GM21619 (cell line): ENCODE measurements at regions not wholly inside any gene's neighbourhood (a gene's known extent, or its start where the extent isn't known, plus 50 kb on each side); places are given as distances from the start of the nearest gene placed in this dataset.
"Not testable (repeated sequence)": the region's sequence is repeated elsewhere in the genome, so short reads cannot be mapped to it uniquely, and the experiment has no call there.

Experiments used
- ATAC-seq: cut with Tn5 transposase; IDR thresholded peaks from one replicate; pipeline ENCODE4 v1.9.1; 2021; ENCODE audit not compliant: unreplicated experiment

DNA sequence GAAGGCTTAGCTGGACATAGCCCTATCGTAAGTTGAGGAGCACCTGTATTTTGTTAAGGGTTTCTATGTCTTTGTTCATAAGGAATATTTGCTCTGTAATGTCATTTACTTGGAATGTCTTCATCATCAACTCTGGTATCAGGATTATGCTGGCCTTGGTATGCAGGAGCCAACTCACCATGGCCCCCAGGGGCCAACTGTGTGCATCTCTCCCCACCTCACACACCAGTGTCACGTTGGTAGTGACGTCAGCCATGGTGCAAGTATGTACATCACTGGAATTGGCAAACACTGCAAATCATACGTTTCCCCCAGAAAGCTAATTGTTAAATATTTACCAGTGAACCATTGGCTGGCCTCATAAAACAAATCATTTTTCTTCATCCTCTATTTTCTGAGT lies 70.8 kb downstream of the YTHDF1 start:
- ATAC-seq: no peak

DNA sequence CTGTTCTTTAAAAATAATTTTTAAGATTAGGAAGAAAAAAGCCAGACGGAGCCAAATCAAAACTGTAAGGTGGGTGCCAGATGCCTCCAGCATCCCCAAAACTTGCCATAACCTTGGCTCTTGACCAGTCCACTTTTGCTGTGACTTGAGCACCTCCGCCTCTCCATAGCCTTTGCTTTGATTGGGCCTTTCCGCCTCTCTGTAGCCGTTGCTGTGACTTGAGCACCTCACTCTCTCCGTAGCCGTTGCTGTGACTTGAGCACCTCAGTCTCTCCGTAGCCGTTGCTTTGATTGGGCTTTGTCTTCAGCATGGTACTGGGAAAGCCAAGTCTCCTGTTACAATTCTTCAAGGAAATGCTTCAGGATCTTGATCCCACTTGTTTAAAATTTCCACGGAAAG lies 73.0 kb downstream of the YTHDF1 start:
- ATAC-seq: no peak

- no peak for ATAC-seq
Observed at GRCh38 chr20:63141531-63141930, 74.4 kb downstream of the YTHDF1 start.

- ATAC-seq: no peak
Observed at GRCh38 chr20:63140514-63141433, 75.2 kb downstream of the YTHDF1 start.

- ATAC-seq: no peak
Observed at GRCh38 chr20:63139837-63140236, 76.1 kb downstream of the YTHDF1 start.

- no peak for ATAC-seq
Observed at GRCh38 chr20:63139356-63139755, 76.6 kb downstream of the YTHDF1 start.

DNA sequence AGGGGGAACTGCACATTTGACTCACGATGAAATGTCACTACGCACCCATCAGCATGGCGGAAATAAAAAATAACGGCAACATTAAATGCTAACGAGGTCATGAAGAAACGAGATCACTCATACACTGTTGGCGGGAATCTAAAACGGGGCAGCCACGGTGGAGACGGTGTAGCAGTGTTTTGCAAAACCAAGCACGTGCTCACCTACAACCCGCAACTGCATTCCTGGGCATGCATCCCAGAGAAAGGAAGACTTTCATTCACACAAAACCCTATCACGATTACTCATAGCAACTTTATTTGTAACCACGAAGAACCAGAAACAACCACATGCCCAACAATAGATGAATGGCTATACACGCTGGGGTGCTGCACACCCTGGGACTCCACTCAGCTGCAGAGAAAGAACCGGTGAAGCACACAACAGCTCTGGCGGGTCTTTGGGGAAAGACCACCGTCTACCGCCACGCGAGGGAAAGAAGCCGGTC lies 77.0 kb downstream of the YTHDF1 start:
- no peak for ATAC-seq

GRCh38 chr20:63137851-63138415 lies 78.0 kb downstream of the YTHDF1 start:
- ATAC-seq: no peak

GRCh38 chr20:63136296-63136695 lies 79.6 kb downstream of the YTHDF1 start:
- ATAC-seq: no peak

GRCh38 chr20:63135411-63135810 lies 80.5 kb downstream of the YTHDF1 start:
- ATAC-seq: no peak

DNA sequence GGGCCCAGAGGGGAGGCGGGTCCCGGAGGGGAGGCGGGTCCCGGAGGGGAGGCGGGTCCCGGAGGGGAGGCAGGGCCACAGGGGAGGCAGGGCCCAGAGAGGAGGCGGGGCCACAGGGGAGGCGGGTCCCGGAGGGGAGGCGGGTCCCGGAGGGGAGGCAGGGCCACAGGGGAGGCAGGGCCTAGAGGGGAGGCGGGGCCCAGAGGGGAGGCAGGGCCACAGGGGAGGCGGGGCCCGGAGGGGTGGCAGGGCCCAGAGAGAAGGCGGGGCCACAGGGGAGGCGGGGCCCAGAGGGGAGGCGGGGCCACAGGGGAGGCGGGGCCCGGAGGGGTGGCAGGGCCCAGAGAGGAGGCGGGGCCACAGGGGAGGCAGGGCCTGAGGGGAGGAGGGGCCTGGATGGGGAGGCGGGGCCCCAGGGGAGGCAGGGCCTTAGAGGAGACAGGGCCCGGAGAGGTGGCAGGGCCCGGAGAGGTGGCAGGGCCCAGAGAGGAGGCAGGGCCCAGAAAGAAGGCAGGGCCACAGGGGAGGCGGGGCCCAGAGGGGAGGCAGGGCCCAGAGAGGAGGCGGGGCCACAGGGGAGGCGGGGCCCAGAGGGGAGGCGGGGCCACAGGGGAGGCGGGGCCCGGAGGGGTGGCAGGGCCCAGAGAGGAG lies 81.1 kb downstream of the YTHDF1 start:
- ATAC-seq: not testable (repeated sequence)

- no peak for ATAC-seq
Observed at GRCh38 chr20:63134201-63134612, 81.7 kb downstream of the YTHDF1 start.

- no peak for ATAC-seq
Observed at GRCh38 chr20:63133481-63134091, 82.3 kb downstream of the YTHDF1 start.

DNA sequence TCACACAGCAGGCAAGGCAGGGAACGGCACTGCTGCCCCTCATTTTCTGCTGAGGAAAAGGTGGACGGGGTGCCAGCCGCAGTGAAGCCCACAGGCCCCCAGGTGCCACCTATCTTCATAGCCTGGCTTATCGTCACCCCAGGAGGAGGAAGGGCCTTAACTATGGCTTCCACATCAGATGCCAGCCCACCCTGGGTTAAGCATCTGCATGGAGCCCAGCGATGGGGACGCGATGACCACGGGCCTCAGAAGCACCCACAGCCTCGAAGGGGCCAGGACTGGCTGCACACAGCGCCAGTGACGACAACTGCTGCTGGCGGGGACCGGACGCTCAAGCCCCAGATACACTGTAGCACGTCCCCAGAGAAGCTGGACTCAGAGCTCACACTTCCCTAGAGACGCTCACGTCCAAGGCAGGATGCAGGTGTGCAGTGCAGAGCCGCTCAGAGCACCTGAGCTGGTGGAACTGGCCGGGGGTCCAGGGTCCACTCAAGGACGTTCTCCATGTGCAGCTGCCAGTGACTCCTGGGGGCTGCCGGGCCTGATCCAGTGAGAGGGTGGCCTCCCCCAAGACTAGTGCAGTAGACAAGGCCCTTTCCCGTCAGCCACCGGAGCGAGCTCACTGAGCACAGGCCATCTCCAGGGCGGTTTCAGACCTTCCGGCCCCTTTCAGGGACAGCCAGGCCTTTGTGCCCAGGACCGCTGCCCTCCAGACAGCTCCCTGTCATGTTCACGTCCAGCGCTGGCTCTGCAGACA lies 83.0 kb downstream of the YTHDF1 start:
- ATAC-seq: no peak

GRCh38 chr20:63132131-63132714 lies 83.7 kb downstream of the YTHDF1 start:
- ATAC-seq: no peak

DNA sequence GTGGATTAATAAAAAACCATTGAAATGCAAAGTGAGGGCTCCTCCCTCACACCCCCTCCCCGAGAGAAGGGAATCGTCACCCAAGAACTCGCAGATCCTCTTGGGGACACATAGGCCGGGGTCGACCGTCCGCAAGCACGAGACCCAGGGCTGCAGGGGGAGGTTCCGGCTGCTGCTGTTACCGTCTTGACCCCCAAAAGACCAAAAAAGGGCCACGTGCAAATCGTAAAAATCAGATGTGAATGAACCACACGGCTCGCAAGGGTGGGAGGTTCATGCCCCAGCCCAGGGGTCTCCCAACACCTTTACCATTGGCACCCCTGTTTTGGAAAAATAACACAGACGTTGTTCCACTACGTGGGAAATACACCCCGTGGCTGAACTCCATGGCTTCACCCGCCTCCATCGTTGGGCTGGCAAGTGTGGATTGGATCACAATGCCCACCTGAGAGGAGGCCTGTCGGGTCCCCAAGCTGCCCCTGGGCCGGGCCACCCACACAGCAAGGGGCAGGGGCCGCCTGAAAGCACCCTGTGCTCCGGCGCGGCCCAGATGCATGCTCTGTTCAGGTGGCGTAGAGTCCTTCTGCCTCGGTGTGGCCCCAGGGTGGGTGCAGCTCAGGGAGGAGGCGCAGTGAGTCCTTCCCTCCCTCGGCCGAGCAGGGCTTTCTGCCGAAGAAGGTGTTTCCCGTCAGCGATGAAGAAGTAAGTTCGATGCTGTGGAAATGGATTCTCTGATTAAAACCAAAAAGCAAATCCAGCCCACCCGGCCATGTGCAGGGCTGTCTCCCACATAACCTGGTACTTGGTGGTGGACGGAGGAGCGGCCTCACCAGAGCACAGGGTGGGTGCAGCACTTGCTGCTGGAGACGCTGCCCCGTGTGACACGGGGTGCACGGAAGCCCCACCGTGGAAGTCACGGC lies 85.0 kb downstream of the YTHDF1 start:
- no peak for ATAC-seq

DNA sequence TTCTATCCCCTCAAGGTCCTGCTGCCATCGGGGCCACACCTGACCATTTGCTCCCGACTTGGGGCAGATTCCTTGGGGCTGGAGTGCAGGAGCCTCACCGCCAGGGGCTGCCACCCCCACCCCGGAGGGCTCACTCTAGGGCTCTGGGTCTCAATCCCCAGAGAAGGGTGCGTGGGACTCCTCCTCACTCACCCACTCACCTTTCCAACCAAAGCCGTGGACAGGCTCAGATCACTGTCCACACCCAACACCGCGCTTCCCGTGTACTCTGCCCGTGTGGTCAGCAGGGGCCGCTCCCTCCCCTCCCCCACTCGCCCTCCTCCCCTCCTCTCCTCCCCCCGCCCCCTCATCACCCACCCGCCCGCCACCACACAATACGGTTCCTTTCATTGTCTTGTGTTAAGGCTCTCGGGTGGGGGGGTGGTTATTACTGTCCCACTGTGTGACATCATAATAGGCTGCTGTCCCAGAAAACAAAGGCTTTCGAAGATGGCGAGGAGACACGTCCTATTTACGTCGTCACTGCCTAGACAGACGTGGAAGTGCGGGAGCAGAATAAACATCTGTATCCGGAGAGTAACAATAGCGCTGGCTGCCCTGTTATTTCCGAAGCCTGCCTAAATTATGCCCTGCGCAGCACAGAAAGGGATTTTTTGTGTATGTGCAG lies 85.8 kb downstream of the YTHDF1 start:
- ATAC-seq: no peak

- ATAC-seq: no peak
Observed at GRCh38 chr20:63129376-63129965, 86.5 kb downstream of the YTHDF1 start.
